ENCODE measurements at regions not wholly inside any gene's neighbourhood (a gene's known extent, or its start where the extent isn't known, plus 50 kb on each side); places are given as distances from the start of the nearest gene placed in this dataset.

- TF ChIP-seq CTCF (IDR thresholded peaks at IDR 0.05; ENCODE audit: low read depth, low read length) (no peak), MYC (IDR thresholded peaks at IDR 0.05; ENCODE audit: low read depth, low read length) (no peak)
Observed at GRCh38 chr11:13098063-13098462, 88.9 kb downstream of the RASSF10 start.
